HG03159 (cell line): ENCODE measurements at regions not wholly inside any gene's neighbourhood (a gene's known extent, or its start where the extent isn't known, plus 50 kb on each side); places are given as distances from the start of the nearest gene placed in this dataset.
"Not testable (repeated sequence)": the region's sequence is repeated elsewhere in the genome, so short reads cannot be mapped to it uniquely, and the experiment has no call there.

Experiments
- ATAC-seq: cut with Tn5 transposase; IDR thresholded peaks from one replicate; pipeline ENCODE4 v1.9.1; 2021; ENCODE audit warnings: mild to moderate bottlenecking, moderate library complexity; ENCODE audit not compliant: unreplicated experiment

DNA sequence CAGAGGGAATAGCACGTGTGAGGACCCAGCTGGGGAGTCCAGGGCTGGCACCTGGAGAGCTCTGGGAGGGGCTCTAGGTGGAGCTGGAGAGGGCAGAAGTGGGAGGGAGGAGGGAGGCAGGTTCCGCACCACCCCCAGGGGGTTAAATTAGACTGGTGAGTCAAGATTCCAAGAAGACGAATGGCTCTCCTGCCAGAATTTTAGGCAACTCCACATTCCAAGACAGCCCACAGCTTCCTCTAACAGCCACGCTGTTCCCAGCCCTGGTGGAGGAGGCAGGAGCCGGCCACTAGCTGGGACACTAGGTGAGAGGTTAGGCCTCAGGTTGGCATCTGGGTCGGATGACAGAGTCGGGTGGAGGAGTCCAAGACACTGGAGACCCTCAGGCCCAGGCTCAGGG is 60.2 kb downstream of the TFAP2C start:
- ATAC-seq = no peak

DNA sequence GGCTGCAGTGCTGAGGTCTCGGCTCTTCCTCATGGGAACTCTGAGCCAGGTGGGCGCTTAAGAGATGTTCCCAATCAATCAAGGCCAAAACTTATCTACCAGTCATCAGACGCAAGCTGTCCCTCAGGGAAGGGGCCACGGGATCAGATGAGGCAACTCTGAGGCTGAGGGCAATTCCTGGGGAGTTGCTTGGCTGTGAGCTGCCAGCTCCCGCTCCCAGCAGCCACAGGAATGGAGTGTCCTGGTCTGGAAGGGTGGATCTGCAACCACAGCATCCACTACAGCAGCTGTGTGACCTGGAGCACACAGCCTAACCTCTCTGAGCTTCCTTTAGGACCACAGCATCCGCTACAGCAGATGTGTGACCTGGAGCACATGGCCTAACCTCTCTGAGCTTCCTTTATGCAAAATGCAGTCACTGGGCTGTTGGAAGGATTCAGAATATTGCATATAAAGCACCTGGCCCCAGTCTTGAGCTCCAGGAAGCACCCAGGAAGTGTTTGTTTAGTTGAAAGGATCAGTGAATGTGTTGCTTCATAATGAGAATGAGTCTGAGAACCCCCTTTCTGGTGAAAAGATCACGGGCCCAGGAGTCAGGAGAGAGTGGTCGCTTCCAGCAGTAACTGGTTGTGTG is 60.9 kb downstream of the TFAP2C start:
- ATAC-seq = no peak

DNA sequence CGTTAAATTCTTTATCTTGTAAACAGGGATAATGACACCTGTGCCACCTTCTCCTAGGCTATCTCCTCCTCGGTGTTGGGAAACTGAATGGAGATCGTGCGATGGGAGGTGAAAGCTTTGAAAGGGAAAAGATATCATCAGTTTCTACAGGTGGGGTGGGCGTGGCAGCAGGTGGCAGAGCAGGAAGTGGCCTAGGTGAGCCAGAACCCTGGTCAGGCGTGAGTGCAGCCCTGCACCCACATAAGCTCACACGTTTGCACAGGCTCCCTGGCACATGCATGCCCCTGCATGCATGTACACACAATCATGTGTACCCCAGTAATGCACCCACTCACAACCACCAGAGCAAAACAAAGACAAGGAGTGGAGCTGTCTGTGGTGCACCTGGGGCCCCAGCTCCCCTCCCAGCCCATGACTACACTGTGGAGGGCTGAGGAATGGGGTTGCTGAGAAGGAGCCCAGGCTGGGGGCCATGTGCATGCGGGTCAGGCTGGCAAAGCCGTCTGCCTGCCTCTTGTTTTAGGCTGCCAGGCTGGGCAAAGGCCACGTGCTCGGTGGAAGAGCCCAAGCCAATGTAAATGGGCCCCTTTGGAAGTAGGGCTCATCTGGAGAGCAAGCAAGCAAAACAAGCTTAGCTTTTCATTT is 61.5 kb downstream of the TFAP2C start:
- no peak for ATAC-seq

DNA sequence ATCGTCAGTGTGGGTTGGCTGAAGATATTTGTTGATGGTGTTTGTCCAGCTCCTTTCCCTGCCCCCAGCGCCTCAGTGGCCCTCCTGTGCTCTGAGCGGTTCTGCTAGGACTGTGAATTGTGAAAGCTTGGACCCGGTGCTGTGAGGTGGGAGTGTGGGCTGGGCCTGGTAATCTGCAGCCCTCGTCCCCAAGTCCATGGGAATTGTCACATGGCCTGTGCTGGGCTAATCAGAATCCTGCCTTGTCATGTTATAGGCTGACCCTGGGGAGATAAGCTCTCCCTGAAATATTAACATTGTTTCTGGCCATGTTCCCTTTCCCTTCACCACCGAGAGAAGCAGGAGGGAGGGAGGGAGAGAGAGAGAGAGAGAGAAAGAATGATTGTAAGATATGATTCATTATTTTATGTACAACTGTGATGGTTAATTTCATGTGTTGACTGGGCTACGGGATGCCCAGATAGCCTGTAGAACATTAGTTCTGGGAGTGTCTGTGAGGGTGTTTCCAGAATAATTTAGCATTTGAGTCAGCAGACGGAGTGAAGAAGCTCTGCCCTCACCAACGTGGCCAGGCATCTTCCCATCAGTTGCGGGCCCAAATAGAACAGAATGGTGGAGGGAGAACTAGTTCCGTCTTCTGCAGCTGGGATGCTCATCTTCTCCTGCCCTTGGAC is 62.4 kb downstream of the TFAP2C start:
- no peak for ATAC-seq

DNA sequence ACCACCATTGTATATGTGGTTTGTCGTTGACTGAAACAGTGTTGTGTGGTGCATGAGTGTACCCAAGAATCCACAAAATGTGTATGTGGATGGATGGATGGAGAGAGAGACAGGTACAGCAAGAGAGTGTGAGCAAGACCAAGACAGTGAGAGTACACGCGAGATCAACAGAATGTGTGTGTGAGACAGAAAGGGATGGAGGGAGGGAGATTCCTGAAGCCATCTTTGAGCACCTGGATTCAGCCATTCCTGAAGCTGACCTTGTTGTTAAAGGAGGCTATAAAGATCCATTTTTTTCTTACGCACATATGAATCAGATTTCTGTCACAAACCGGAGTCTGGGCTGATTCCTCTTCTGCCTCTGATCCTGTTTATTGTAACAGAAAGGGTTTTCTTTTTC is 64.1 kb downstream of the TFAP2C start:
- no peak for ATAC-seq

DNA sequence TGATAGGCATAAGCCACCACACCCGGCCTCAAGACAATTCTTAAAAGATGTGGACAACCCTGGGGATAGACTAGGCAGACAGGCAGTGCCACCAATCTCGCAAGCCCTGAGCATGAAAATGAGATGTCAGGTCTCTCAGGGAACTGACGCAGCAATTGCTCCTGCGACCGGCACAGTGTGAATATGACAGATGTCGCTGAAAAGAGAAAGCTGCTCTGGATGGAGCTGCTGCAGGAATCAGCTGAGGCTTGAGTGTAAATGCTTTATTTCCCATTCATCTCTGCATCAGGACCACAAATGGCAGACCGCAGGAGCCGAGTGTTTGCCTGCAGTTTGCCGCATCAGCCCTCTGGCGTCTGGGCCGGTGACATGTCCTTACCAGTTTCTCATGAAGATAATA is 68.4 kb downstream of the TFAP2C start:
- no peak for ATAC-seq

DNA sequence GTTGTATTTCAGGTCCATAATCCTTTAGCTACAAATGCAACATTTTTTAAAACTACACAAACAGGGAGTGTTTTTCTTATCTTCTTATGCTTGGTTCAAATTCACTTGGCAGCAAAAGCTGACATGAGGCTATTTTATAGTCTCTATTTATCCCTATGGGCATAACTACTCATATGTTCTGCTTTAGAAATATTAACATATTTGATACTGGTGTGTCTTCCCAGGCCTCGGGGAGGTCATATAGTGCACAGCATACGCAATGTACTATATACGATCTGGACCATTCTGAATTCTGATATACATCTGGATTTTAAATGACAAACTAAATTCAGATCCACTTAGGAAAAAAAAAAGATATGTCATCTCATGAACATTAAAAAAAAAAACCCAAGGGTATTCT is 69.2 kb downstream of the TFAP2C start:
- ATAC-seq = no peak

DNA sequence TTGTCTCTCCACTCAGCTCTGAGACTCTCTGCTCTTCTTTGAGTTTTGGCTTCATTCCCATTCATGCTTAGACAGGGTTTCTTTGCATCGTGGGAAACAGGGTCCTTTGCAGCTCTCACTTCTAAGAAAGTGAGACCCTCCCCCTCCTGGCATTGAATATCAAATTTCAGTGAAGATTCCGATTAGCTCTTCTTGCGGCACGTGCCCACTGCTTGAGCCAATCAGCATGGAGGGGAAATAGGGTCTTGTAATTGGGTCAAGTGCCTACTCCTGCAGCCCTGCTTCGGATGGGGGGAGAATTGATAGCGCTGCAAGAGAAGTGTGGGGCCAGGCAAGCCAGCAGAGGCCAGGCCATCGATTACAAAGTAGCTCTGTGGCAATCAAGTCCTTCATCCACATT is 69.6 kb downstream of the TFAP2C start:
- no peak for ATAC-seq

DNA sequence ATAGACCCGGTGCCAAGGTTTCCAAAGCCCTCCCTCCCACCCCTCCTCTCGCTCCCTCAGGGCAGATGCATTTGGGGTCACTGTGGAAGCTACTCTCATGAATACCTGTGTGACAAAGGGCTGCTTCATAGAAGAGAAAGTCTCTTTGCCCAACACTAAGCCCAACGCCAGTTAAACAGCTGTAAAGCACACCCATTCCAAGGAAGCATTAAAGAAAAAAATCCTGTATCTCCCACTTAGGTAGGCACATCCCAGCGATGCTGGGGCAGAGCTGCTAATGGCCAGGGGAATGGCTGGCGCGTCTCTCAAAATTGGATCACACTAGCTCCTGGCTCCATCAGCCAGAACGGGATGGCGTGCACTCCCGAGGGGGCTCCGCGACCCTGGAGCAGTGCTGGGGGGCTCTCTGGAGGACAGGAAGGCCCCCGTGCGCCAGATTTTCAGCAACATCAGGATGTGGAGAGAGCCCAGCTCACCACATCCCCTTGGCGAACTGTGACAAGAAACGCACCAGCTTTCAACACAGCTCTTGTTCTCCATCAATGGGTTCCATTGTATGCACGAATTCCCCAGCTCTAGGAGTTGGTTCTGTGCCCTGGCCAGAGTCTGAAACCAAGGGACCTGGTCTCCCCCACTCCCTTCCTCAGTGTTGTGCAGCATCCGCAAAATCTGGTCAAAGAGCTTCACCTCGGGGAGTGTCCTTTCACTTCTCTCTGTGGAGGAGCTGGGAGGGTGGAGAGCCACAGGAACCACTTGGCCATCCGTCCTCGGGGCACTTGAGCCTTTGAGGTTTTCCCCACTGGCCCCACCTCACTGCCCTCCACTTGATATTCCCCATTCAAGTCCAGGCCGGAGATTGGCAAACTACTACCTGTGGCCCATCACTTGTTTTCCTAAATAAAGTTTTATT is 74.1 kb downstream of the TFAP2C start:
- ATAC-seq = no peak

DNA sequence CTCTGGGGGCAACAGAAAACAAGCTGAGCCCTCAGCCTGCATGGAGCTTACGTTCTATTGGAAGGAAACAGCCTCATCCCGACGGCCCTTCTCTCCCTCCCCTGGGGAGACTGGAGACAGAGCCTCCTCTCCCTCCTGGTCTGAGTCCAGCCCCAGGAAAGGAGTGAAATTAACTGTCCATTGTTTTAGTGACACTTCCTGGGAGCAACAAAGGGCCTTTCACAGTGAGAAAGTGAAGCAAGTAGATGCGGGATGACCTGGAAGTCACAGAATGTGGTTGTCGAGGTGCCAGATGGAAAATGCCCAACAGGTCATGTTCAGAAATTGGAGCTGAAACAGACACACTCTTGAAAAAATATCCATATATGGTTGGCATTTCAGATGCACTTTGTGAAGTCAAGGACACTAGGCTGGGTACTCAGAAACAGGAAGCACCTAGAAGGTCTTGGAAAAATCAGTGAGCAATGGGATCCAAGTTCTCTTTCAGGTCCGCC is 77.8 kb downstream of the TFAP2C start:
- no peak for ATAC-seq

DNA sequence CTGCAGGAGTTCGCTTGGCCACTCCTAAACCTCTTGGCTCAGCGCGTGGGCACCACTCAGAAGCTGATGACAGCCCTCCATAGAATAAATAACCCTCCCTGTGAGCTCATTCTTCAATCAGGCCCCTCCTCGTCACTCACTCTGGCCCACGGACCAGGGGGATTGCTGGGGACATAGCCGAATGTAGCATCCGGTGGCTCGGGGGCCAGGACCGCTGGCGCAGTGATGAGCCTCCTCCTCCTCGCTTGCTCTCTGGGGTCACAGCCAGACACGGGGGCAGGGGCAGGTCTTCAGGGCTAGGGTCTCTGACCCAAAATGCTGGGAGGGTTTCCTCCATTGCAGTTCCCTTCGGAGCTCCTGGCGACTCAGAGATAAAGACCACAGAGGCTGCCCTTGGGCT is 79.9 kb downstream of the TFAP2C start:
- no peak for ATAC-seq

DNA sequence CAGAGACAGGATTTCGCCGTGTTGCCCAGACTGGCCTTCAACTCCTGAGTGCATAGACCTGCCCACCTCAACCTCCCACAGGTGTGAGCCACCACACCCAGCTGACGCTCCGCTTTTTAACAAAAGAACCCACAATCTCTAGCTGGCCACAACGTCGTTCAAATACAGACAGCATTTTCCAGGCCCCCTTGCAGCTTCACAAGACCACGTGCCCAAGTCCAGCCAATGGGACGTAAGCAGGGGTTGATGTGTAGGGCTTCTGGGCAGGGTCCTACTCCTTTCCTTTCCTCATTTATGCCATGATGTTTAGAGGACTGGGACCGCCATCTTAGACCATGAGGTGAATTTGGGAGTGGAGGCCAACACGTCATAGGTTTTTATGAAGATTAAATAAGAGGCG is 81.0 kb downstream of the TFAP2C start:
- ATAC-seq = no peak

DNA sequence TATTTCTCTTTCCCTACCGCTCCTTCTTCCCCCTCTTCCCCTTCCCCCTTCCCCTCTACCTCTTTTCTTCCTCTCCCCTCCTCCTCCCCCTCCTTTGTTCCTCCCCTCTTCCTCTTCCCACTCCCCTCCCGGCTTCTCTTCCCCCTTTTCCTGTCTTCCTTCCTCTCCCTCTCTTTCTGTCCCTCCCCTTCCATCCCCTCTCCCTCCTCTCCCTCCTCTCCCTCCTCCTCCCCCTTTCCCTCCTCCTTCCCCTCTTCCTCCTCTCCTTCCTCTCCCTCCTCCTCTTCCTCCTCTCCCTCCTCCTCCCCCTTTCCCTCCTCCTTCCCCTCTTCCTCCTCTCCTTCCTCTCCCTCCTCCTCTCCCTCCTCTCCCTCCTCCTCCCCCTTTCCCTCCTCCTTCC is 81.5 kb downstream of the TFAP2C start:
- not testable (repeated sequence) for ATAC-seq

DNA sequence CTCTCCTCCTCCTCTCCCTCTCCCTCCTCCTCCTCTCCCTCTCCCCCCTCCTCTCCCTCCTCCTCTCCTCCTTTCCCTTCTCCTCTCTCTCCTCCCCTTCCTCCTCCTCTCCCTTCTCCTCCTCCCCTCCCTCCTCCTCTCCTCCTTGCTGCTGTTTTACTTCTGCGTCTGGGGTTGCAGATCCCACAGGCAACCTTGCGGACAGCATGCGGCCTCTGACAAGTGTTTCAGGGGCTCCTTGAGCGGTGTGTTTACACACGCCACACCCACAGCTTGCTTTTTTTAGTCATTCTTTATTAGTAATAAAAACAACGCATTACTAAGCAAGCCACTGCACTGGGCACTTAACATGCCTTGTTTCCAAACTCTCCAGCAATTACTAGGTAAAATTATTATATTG is 81.9 kb downstream of the TFAP2C start:
- no peak for ATAC-seq

DNA sequence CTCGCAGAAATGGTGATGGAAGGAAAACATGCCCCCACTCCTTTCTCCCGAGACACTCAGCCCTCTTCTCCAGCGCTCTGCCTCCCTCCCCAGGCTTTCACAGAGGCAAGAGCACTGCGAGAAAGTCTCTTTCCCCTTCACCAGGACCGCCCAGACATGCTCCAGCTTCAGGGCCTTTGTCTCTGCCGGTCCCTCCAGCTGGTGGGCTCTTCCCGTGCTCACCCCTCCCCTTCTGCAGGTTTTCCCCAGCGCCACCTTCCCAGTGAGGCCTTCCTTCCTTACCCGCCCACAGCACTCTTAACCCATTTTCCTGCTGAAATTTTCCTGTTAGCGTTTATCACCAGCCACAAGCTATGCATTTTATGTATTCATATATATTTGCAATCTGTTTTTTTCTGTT is 86.2 kb downstream of the TFAP2C start:
- no peak for ATAC-seq

DNA sequence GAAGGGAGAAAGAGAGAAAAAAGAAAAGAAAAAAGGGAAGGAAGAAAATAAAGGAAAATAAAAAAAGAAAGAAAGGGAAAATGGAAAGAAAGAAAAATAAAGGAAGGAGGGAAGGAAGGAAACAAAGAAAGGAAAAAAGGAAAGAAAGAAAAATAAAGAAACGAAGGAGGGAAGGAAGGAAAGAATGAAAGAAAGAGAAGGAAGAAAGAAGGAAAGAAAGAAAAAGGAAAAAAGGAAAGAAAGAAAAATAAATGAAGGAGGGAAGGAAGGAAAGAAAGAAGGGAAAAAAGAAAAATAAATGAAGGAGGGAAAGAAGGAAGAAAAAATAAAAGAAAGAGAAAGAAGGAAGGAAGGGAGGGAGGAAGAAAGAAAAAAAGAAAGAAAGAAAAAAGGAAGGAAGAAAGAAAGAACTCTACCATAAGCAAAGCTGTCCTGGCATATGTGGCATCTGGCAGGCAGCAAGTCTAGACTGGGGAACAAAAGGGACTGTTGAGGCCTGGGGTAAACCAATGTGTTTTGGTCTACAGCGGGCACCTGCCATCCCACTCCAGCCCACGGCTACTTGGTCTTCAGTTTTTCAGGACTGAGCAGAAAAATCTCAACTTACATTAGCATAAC is 86.9 kb downstream of the TFAP2C start:
- ATAC-seq = no peak

DNA sequence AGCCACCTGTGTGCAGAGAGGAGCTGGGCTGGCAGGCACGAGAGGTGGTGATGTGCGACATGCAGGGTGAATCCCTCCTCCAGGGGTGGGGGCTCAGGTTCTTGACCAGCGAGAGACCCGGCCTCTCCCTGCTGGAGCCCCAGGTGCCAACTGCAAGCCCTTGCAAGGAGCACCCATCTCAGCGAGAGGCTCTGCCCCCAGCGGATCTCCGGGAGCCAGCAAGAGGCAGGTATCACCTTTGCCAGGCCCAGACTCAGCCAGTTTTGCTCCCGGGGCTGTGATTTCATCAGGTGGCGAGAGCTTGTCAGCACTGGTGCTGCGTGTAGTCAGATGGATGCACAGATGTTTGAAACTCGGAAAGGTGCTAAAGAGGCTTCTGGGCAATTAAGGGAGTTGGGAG is 87.7 kb downstream of the TFAP2C start:
- no peak for ATAC-seq

DNA sequence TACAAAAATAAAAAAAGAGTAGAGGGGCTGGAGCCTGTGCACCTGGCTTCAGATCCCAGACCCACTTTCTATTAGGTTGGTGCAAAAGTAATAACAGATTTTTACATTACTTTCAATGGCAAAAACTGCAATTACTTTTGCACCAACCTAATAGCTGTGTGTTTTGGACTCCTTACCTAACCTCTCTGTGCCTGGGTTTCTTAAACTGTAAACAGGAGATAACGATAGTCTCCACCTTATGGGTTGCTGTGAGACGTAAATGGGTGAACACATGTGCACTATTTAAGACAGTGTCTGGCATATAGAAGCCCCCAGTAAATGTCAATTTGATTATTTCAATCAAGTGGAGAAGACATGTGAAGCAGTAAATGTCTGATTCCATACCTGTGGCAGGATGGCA is 89.7 kb downstream of the TFAP2C start:
- ATAC-seq = no peak

DNA sequence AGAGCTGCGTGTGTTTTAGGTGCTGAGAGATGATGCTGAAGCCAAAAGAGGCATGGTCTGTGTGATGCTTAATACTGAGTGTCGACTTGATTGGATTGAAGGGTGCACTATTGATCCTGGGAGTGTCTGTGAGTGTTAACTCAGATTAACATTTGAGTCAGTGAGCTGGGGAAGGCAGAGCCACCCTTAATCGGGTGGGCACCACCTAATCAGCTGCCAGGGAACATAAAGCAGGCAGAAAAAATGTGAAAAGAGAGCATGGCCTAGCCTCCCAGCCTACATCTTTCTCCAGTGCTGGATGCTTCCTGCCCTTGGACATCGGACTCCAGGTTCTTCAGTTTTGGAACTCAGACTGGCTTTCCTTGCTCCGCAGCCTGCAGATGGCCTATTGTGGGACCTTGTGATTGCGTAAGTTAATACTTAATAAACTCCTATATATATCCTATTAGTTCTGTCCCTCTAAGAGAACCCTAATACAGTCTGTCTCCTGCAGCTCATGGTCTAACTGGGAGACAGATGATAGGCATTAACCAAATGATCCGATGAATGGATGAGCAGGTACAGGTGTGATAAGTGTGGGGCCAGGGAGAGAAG is 91.6 kb downstream of the TFAP2C start:
- no peak for ATAC-seq

DNA sequence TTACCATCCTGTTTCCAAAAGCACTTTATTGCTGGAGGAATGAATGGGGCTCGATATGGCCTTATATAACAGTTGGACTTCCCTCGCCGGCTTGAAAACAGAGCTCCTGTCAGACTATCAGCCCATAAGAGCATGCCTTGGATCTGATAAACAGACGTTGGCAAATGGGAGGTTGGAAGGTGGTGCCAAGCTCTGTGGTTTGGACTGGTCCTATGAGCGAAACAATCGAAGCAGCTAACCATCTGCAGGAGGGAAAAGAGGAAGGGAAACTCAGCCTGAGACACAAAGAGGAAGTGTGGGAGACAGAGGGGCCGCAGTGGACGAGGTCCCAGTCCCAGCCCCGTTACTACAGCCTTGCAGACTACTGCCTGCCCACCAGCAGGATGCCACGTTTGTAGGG is 92.9 kb downstream of the TFAP2C start:
- ATAC-seq = peak; percentile 89
